B cell (primary cell): ENCODE measurements at regions not wholly inside any gene's neighbourhood (a gene's known extent, or its start where the extent isn't known, plus 50 kb on each side); places are given as distances from the start of the nearest gene placed in this dataset.

Experiments used
- ATAC-seq: fragments of 200-7000 bp; cut with Tn5 transposase; one replicate; pipeline ENCODE4 v1.10.0; 2021; ENCODE audit warnings: low read depth, mild to moderate bottlenecking, moderate number of reproducible peaks, moderate library complexity
- CTCF ChIA-PET: fragments of 350-600 bp; sonication (Branson Sonifier 250); formaldehyde crosslinking; loops from one replicate; lab custom pipeline; 2021; ENCODE audit warnings: antibody characterized with exemption, inconsistent platforms; lab: Charles Lee
- POLR2A ChIA-PET: fragments of 350-600 bp; sonication (Branson Sonifier 250); formaldehyde crosslinking; loops from one replicate; lab custom pipeline; 2021; ENCODE audit warnings: antibody characterized with exemption; lab: Charles Lee
- DNase-seq: peaks from one replicate; pipeline ENCODE4 v3.0.0; 2013
- H2AFZ ChIP-seq: 2 replicates; pipeline ENCODE4 v1.6.1; 2012; ENCODE audit warnings: mild to moderate bottlenecking, low read depth, low read length; ENCODE audit not compliant: insufficient read depth, poor library complexity, severe bottlenecking
- H3K27ac ChIP-seq, 2 donors: 1 replicate in 1 of 2; 2 replicates in 1 of 2; pipeline ENCODE4 v1.5.1; 2012 to 2013; ENCODE audit warnings: low read length in 2 of 2, mild to moderate bottlenecking in 2 of 2, moderate library complexity in 1 of 2
- H3K27me3 ChIP-seq, 4 experiments: fragments of 200-600 bp in 1 of 4; sonication (generic) in 1 of 4; replicated peaks in 1 of 4; 1 replicate in 2 of 4; 2 replicates in 2 of 4; pipeline versions ENCODE4 v1.6.1 to v1.7.0; 2013 to 2016; ENCODE audit warnings: low read length in 3 of 4, mild to moderate bottlenecking in 2 of 4, mixed read lengths in 1 of 4, moderate library complexity in 1 of 4; ENCODE audit not compliant: insufficient read depth in 4 of 4, control insufficient read depth in 3 of 4; ENCODE audit errors: control extremely low read depth in 1 of 4
- H3K36me3 ChIP-seq, 2 experiments: replicated peaks in 1 of 2; 1 replicate in 1 of 2; 2 replicates in 1 of 2; pipeline versions ENCODE4 v1.6.1 to v1.7.1; 2013; ENCODE audit warnings: low read length in 1 of 2; ENCODE audit not compliant: insufficient read depth in 2 of 2, control insufficient read depth in 1 of 2; ENCODE audit errors: control extremely low read depth in 1 of 2, extremely low read depth in 1 of 2
- H3K4me1 ChIP-seq, 2 donors: fragments of 200-600 bp in 1 of 2; sonication (generic) in 1 of 2; 1 replicate in 1 of 2; 2 replicates in 1 of 2; pipeline versions ENCODE4 v1.5.1 to v1.6.1; 2013 to 2017; ENCODE audit warnings: low read length in 2 of 2; ENCODE audit not compliant: control insufficient read depth in 2 of 2, insufficient read depth in 2 of 2
- H3K4me2 ChIP-seq: replicated peaks from 2 replicates; pipeline ENCODE3; 2012; ENCODE audit warnings: mild to moderate bottlenecking, low read depth, low read length; ENCODE audit not compliant: poor library complexity, severe bottlenecking
- H3K4me3 ChIP-seq, 5 experiments: fragments of 200-600 bp in 1 of 5; sonication (generic) in 1 of 5; 1 replicate in 3 of 5; 2 replicates in 2 of 5; pipeline versions ENCODE4 v1.5.1 to v1.7.0; 2011 to 2016; ENCODE audit warnings: low read length in 4 of 5, mild to moderate bottlenecking in 4 of 5, low read depth in 2 of 5, control low read depth in 1 of 5, moderate library complexity in 1 of 5; ENCODE audit not compliant: insufficient read depth in 1 of 5; ENCODE audit errors: control extremely low read depth in 1 of 5, extremely low read depth in 1 of 5
- H3K79me2 ChIP-seq: fragments of 200-600 bp; sonication (generic); one replicate; pipeline ENCODE4 v1.6.0; 2016; ENCODE audit warnings: low read length; ENCODE audit not compliant: control insufficient read depth, insufficient read depth
- H3K9ac ChIP-seq: fragments of 200-600 bp; sonication (generic); 2 replicates; pipeline ENCODE4 v1.6.1; 2017; ENCODE audit warnings: mild to moderate bottlenecking, low read length, moderate library complexity
- H3K9me3 ChIP-seq, 3 donors: one replicate each; pipeline versions ENCODE4 v1.6.1 to v1.7.1; 2013; ENCODE audit warnings: low read length in 2 of 3; ENCODE audit not compliant: control insufficient read depth in 2 of 3, insufficient read depth in 1 of 3; ENCODE audit errors: control extremely low read depth in 1 of 3
- H4K20me1 ChIP-seq: 2 replicates; pipeline ENCODE4 v1.6.0; 2012; ENCODE audit warnings: mild to moderate bottlenecking, low read length; ENCODE audit not compliant: insufficient read depth, control insufficient read depth, poor library complexity, severe bottlenecking
- H3K27ac Mint-ChIP-seq: one replicate; pipeline ENCODE4 v1.8.0; 2021; ENCODE audit warnings: mixed read lengths
- H3K27me3 Mint-ChIP-seq: one replicate; pipeline ENCODE4 v1.8.0; 2021; ENCODE audit warnings: mixed read lengths
- H3K4me1 Mint-ChIP-seq: one replicate; pipeline ENCODE4 v1.8.0; 2021; ENCODE audit warnings: mixed read lengths
- H3K4me3 Mint-ChIP-seq: one replicate; pipeline ENCODE4 v1.8.0; 2021; ENCODE audit warnings: mixed read lengths
- H3K9me3 Mint-ChIP-seq: one replicate; pipeline ENCODE4 v1.8.0; 2022; ENCODE audit warnings: mixed read lengths; ENCODE audit not compliant: insufficient read depth
- EZH2 ChIP-seq: IDR thresholded peaks from 2 replicates; pipeline ENCODE4 v1.6.1; 2012; ENCODE audit warnings: borderline replicate concordance, low read depth, mild to moderate bottlenecking, moderate library complexity, low read length; ENCODE audit not compliant: insufficient read depth, poor library complexity, severe bottlenecking
- WGBS: methylation state at CpG from one replicate; pipeline ENCODE4 v1.1.5; 2013; ENCODE audit warnings: missing lambda C conversion rate; ENCODE audit not compliant: insufficient coverage; 5-methylcytosine and 5-hydroxymethylcytosine counted together
- intact Hi-C: fragments of 100-400 bp; cut with micrococcal nuclease; formaldehyde crosslinking; loops from one replicate; pipeline ENCODE4 v1.10.0; 2022
- TF ChIP-seq, protein P1 (sequence below): fragments of 200-600 bp; IDR thresholded peaks from one replicate; pipeline ENCODE4 v1.8.0; 2022; ENCODE audit warnings: antibody characterized with exemption, mild to moderate bottlenecking

DNA sequence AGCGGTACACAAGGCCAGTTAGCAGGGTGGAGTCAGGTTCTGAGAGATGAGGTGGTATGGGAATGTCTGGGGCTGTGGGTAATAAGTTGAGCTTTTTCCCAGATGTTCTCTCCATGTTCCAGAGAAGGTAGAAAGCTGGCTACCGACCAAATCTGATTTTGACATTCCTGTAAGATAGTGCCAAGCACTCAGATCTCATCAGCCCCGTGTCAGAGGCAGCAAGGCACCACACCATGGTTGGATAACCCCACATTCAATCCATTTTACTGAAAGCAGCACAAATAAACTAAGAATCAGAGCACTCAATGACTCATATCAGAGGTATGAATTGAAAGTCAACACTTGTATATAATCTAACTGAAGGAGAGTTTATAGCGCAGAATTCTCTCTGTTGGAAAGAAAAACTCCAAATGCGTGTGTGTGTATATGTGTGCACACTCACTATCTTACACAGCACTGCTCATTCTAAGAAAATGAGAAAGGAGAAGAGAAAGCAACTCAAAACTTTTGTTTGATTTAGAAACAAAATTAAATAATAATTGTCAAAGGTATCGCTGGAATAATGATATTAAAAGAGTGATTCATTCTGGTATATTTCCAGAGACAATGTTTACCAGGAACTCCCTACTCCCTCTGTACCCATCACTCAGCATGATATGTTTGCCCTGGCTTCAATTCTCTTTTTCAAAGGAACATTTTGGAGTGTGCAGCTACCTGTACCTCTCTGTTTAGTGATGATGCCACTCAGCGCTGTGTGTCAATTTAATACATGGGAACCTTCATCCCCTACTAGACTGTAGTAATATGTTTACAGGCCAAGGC is 375.1 kb upstream of the ID2 start:
- H3K79me2 ChIP-seq, result no peaks in the 10 kb centered on the region
- no peak overlapping the region for H3K27ac Mint-ChIP-seq
- H4K20me1 ChIP-seq, result no peaks in the 10 kb centered on the region
- H3K27me3 Mint-ChIP-seq, result peaks cover 84% of the 10 kb centered on the region
- ATAC-seq, result no peak
- H3K9ac ChIP-seq, result no peak overlapping the region
- POLR2A ChIA-PET, result no interaction called here
- CTCF ChIA-PET, result no interaction called here
- peaks cover 0 to 84% (median 57%) of the 10 kb centered on the region in 4 experiments for H3K27me3 ChIP-seq
- intact Hi-C loops, result loop anchor here (10.0 kb wide), 1 partner anchor 378 kb away; the partner anchor contains the start of gene ID2
- H3K4me1 Mint-ChIP-seq, result peaks cover 27% of the 10 kb centered on the region
- no peak overlapping the region for H2AFZ ChIP-seq
- H3K4me2 ChIP-seq, result no peak overlapping the region
- H3K4me3 Mint-ChIP-seq, result no peak overlapping the region
- no peak for TF ChIP-seq EZH2
- TF ChIP-seq, protein P1, sequence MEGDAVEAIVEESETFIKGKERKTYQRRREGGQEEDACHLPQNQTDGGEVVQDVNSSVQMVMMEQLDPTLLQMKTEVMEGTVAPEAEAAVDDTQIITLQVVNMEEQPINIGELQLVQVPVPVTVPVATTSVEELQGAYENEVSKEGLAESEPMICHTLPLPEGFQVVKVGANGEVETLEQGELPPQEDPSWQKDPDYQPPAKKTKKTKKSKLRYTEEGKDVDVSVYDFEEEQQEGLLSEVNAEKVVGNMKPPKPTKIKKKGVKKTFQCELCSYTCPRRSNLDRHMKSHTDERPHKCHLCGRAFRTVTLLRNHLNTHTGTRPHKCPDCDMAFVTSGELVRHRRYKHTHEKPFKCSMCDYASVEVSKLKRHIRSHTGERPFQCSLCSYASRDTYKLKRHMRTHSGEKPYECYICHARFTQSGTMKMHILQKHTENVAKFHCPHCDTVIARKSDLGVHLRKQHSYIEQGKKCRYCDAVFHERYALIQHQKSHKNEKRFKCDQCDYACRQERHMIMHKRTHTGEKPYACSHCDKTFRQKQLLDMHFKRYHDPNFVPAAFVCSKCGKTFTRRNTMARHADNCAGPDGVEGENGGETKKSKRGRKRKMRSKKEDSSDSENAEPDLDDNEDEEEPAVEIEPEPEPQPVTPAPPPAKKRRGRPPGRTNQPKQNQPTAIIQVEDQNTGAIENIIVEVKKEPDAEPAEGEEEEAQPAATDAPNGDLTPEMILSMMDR, result no peak
- peaks cover 33 to 37% of the 10 kb centered on the region in 2 donors for H3K4me1 ChIP-seq
- 88% methylated on average over 3 of the region's 7 CpGs for WGBS
- H3K9me3 Mint-ChIP-seq, result peaks cover 3% of the 10 kb centered on the region
- no peak for DNase-seq
- no peak overlapping the region for H3K4me3 ChIP-seq
- no peak overlapping the region for H3K27ac ChIP-seq
- H3K36me3 ChIP-seq, result no peaks in the 10 kb centered on the region
- peaks cover 0 to 23% (median 8%) of the 10 kb centered on the region in 3 donors for H3K9me3 ChIP-seq

DNA sequence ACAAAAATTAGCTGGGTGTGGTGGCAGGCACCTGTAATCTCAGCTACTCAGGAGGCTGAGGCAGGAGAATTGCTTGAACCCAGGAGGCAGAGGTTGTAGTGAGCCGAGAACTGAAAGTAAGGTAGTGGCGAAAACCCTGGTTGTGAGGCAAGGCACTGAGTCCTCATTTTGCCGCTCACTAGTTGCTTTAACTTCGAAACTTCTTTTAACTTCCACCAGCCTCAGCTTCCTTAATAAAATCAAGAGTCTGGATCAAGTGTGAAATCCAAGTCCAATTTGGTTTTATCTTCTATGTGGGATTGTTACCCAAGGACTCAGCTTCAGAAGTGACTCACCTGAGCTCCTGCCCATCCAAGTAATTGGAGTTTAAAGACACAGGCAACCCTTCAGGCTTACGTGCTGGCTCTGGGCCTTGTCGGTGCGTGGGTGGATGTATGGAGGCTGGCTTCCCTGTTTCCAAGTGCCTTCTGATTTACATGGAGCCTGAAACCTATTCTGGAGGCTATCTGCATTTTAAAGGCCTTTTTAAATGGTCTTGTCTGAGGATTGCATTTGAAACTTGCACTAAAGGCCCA is 374.2 kb upstream of the ID2 start:
- no peak overlapping the region for H3K4me3 Mint-ChIP-seq
- H4K20me1 ChIP-seq, result no peaks in the 10 kb centered on the region
- H3K4me1 ChIP-seq, result peaks cover 27 to 34% of the 10 kb centered on the region in 2 donors
- H3K27ac Mint-ChIP-seq, result no peak overlapping the region
- ATAC-seq (no peak), DNase-seq (no peak)
- H3K4me2 ChIP-seq, result no peak overlapping the region
- WGBS, result 95% methylated on average over 4 of the region's 7 CpGs
- H3K4me3 ChIP-seq, result no peak overlapping the region
- ChIA-PET CTCF (no interaction called here), POLR2A (no interaction called here)
- peaks cover 0 to 84% (median 54%) of the 10 kb centered on the region in 4 experiments for H3K27me3 ChIP-seq
- H3K27me3 Mint-ChIP-seq, result peaks cover 89% of the 10 kb centered on the region
- H3K4me1 Mint-ChIP-seq, result peaks cover 20% of the 10 kb centered on the region
- H2AFZ ChIP-seq, result no peak overlapping the region
- no peak overlapping the region for H3K9ac ChIP-seq
- intact Hi-C loops, result loop anchor here (10.0 kb wide), 1 partner anchor 377 kb away; the partner anchor contains the start of gene ID2
- H3K79me2 ChIP-seq, result no peaks in the 10 kb centered on the region
- H3K27ac ChIP-seq, result no peak overlapping the region
- peaks cover 0 to 17% (median 8%) of the 10 kb centered on the region in 3 donors for H3K9me3 ChIP-seq
- no peaks in the 10 kb centered on the region for H3K36me3 ChIP-seq
- H3K9me3 Mint-ChIP-seq, result peaks cover 3% of the 10 kb centered on the region
- TF ChIP-seq EZH2, result no peak
- TF ChIP-seq, protein P1, result no peak
